Activated CD4-positive, alpha-beta memory T cell treated with anti-CD3 and anti-CD28 coated beads, Interleukin-2, amount 10 ng/mL, durations not matched to agents 7 days and 5 days (primary cell): ENCODE measurements at regions not wholly inside any gene's neighbourhood (a gene's known extent, or its start where the extent isn't known, plus 50 kb on each side); places are given as distances from the start of the nearest gene placed in this dataset.
"Not testable (repeated sequence)": the region's sequence is repeated elsewhere in the genome, so short reads cannot be mapped to it uniquely, and the experiment has no call there.

Source experiments
- CTCF ChIA-PET: fragments of 350-600 bp; sonication (Branson Sonifier 250); formaldehyde crosslinking; loops from one replicate; lab custom pipeline; 2021; ENCODE audit warnings: antibody characterized with exemption, inconsistent platforms; lab: Charles Lee
- POLR2A ChIA-PET: fragments of 350-600 bp; sonication (Branson Sonifier 250); formaldehyde crosslinking; loops from one replicate; lab custom pipeline; 2021; ENCODE audit warnings: antibody characterized with exemption; lab: Charles Lee
- DNase-seq: peaks from one replicate; pipeline ENCODE4 v3.0.0-alpha.2; 2020
- H3K27ac Mint-ChIP-seq: one replicate; pipeline ENCODE4 v1.8.0; 2021; ENCODE audit warnings: mild to moderate bottlenecking, mixed read lengths
- H3K27me3 Mint-ChIP-seq: one replicate; pipeline ENCODE4 v1.8.0; 2021; ENCODE audit warnings: mixed read lengths
- H3K36me3 Mint-ChIP-seq: one replicate; pipeline ENCODE4 v1.8.0; 2021; ENCODE audit warnings: low read depth, mixed read lengths
- H3K4me1 Mint-ChIP-seq: one replicate; pipeline ENCODE4 v1.8.0; 2021; ENCODE audit warnings: mixed read lengths
- H3K4me3 Mint-ChIP-seq: one replicate; pipeline ENCODE4 v1.8.0; 2021; ENCODE audit warnings: mild to moderate bottlenecking, mixed read lengths
- H3K9me3 Mint-ChIP-seq: one replicate; pipeline ENCODE4 v1.8.0; 2021; ENCODE audit warnings: mixed read lengths

DNA sequence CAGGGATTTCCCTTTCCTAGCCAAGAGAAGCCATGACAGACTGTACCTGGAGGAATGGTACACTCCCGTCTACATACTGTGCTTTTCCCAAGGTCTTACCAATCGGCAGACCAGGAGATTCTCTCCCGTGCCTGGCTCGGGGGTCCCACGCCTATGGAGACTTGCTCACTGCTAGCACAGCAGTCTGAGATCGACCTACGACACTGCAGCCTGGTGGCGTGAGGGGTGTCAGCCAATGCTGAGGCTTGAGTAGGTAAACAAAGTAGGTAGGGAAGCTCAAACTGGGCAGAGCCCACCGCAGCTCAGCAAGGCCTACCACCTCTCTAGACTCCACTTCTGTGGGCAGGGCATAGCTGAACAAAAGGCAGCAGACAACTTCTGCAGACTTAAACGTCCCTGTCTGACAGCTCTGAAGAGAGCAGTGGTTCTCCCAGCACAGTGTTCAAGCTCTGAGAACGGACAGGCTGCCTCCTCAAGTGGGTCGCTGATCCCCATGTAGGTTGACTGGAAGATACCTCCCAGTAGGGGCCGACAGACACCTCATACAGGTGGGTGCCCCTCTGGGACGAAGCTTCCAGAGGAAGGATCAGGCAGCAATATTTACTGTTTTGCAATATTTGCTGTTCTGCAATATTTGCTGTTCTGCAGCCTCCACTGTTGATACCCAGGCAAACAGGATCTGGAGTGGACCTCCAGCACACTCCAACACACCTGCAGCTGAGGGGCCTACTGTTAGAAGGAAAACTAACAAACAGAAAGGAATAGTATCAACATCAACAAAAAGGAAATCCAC lies 270.4 kb upstream of the TLE3 start:
- POLR2A ChIA-PET, H3K4me3 Mint-ChIP-seq, H3K36me3 Mint-ChIP-seq, DNase-seq, H3K4me1 Mint-ChIP-seq, H3K27ac Mint-ChIP-seq, H3K9me3 Mint-ChIP-seq, CTCF ChIA-PET: not testable (repeated sequence)
- peaks cover 50% of the 10 kb centered on the region for H3K27me3 Mint-ChIP-seq

DNA sequence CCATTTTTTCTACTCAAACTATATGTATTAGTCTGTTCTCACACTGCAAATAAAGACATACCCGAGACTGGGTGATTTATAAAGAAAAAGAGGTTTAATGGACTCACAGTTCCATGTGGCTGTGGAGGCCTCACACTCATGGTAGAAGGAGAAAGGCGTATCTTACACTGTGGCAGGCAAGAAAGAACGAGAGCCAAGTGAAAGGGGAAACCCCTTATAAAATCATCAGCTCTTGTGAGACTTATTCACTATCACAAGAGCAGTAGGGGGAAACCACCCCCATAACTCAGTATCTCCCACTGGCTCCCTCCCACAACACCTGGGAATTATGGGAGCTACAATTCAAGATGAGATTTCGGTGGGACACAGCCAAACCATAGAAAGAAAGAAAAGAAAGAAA lies 266.3 kb upstream of the TLE3 start:
- H3K36me3 Mint-ChIP-seq, DNase-seq, H3K9me3 Mint-ChIP-seq, POLR2A ChIA-PET, CTCF ChIA-PET, H3K4me1 Mint-ChIP-seq, H3K4me3 Mint-ChIP-seq, H3K27ac Mint-ChIP-seq: not testable (repeated sequence)
- peaks cover 25% of the 10 kb centered on the region for H3K27me3 Mint-ChIP-seq

DNA sequence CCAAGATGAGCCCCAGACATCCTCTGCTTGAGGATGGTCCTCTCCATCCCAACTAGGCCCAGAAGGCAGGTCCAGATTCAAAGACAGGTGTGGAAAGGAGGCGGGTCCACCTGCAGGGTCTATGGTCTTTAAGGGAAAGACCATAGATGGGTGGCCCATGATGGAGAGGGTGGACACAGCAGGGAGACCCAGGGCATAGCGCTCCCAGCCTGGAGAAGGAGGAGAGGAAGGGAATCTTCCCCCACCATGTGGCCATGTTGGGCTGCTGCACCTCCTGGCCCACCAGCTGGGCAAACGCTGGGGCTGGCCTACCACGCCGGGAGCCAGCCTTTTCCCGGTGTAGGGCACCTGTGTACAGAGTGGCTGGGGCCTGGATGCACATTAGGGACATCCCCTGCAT lies 265.2 kb upstream of the TLE3 start:
- DNase-seq: no peak
- H3K4me3 Mint-ChIP-seq: no peak overlapping the region
- H3K36me3 Mint-ChIP-seq: no peaks in the 10 kb centered on the region
- CTCF ChIA-PET: no interaction called here
- H3K27ac Mint-ChIP-seq: no peak overlapping the region
- no peaks in the 10 kb centered on the region for H3K4me1 Mint-ChIP-seq
- peaks cover 2% of the 10 kb centered on the region for H3K9me3 Mint-ChIP-seq
- POLR2A ChIA-PET: no interaction called here
- H3K27me3 Mint-ChIP-seq: peaks cover 18% of the 10 kb centered on the region

DNA sequence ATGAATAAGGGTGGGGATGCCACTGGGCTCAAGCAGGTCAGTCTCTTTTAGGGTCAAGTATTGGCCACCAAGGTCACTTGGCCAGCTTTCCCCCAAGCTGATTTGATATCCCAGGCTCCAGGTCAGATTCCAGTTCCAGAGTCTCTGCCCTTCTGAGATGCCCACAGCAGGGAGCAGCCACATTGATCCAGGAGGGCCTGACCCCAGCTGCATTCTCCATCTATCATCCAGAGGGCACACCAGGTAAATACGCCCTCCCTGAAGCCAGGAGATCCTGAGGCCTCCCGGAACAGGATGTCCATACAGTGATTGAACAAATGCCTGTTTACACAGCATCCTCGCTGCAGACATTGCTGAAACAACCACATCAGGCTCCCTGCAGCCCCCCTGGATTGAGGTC lies 264.6 kb upstream of the TLE3 start:
- peaks cover 18% of the 10 kb centered on the region for H3K27me3 Mint-ChIP-seq
- H3K4me1 Mint-ChIP-seq: no peaks in the 10 kb centered on the region
- CTCF ChIA-PET: no interaction called here
- H3K36me3 Mint-ChIP-seq: no peaks in the 10 kb centered on the region
- POLR2A ChIA-PET: no interaction called here
- no peak overlapping the region for H3K27ac Mint-ChIP-seq
- peaks cover 2% of the 10 kb centered on the region for H3K9me3 Mint-ChIP-seq
- no peak overlapping the region for H3K4me3 Mint-ChIP-seq
- DNase-seq: no peak

DNA sequence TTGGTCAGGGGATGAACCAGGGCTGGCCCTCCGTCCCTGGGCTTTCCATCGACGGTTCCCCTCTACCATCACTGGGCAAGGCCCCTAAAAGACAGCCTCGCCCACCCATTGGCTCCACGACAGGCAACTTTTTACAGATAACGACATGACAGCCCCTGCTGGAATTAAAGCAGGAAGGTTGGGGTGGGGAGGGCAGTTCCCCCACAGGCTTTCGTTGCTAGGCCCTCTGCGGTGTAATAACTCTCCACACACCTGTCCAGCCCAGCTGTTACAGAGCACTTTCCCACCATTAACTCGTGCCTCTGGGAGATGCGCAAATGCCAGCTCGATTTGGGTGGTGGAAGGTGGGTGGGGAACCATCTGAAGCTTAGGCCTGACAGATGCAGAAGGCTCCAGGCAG lies 264.2 kb upstream of the TLE3 start:
- H3K4me1 Mint-ChIP-seq: no peaks in the 10 kb centered on the region
- CTCF ChIA-PET: no interaction called here
- H3K36me3 Mint-ChIP-seq: no peaks in the 10 kb centered on the region
- peak; percentile 1 for DNase-seq
- H3K27ac Mint-ChIP-seq: no peak overlapping the region
- H3K9me3 Mint-ChIP-seq: peaks cover 2% of the 10 kb centered on the region
- POLR2A ChIA-PET: no interaction called here
- no peak overlapping the region for H3K4me3 Mint-ChIP-seq
- peaks cover 15% of the 10 kb centered on the region for H3K27me3 Mint-ChIP-seq

DNA sequence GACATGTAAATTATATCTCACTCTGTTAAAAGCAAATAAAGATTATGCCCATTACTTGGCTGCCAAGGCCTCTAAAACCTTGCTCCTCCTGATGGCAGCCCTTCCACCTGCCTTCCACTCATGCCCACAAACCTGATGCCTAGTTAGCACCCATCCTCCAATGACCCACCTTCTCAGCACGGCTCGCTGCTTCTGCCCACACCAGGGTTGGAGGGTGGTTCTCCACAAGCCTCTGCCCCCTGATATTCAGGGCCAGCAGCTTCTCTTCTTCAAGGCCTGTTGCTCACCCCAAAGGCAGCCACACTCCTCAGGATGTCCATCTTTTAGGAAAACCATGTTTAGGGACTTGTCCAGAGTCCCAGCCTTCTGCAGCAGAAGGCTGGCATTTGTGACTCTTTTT lies 263.4 kb upstream of the TLE3 start:
- Mint-ChIP-seq H3K27ac (no peak overlapping the region), H3K4me1 (no peaks in the 10 kb centered on the region), H3K9me3 (no peaks in the 10 kb centered on the region), H3K4me3 (no peak overlapping the region), H3K27me3 (peaks cover 9% of the 10 kb centered on the region), H3K36me3 (no peaks in the 10 kb centered on the region)
- ChIA-PET CTCF (no interaction called here), POLR2A (no interaction called here)
- no peak for DNase-seq

DNA sequence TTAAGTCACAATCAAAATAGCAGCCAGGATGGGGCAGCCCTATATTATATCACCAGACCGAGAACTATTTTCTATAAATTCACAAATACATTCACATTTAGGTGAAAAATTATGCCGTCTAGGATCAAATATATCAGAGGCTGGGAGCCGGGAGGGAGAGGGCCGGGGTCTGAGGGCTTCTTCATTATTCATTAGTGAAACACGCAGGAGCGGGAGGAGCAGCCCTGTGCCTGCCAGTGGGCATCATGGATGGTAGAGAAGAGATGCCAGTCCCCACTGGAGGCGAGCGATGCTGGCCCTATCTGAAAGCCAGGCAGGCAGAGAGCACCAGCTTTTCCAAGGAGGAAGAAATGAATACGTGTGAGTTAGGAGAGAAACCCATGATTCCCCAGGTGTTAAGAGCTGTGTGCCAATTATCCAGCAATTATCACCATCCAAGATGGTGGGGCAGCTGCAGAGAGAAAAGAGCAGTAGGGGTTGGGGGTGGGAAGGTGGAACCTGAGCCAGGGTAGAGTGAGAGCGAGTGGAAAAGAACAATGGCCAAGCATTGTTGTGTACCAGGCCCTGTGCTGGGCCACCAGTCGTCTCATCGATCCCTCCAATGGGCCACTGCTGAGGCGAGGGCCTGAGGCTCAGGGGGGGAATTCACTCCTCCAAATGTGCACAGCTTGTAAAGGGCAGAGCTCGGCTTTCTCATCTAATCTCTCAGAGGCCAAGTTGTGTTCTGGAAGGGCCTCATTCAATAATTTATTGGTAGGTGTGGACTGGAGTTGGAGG lies 261.3 kb upstream of the TLE3 start:
- POLR2A ChIA-PET: no interaction called here
- H3K9me3 Mint-ChIP-seq: no peaks in the 10 kb centered on the region
- DNase-seq: no peak
- no peaks in the 10 kb centered on the region for H3K36me3 Mint-ChIP-seq
- no peak overlapping the region for H3K27ac Mint-ChIP-seq
- peaks cover 2% of the 10 kb centered on the region for H3K27me3 Mint-ChIP-seq
- CTCF ChIA-PET: no interaction called here
- H3K4me3 Mint-ChIP-seq: no peak overlapping the region
- H3K4me1 Mint-ChIP-seq: no peaks in the 10 kb centered on the region

DNA sequence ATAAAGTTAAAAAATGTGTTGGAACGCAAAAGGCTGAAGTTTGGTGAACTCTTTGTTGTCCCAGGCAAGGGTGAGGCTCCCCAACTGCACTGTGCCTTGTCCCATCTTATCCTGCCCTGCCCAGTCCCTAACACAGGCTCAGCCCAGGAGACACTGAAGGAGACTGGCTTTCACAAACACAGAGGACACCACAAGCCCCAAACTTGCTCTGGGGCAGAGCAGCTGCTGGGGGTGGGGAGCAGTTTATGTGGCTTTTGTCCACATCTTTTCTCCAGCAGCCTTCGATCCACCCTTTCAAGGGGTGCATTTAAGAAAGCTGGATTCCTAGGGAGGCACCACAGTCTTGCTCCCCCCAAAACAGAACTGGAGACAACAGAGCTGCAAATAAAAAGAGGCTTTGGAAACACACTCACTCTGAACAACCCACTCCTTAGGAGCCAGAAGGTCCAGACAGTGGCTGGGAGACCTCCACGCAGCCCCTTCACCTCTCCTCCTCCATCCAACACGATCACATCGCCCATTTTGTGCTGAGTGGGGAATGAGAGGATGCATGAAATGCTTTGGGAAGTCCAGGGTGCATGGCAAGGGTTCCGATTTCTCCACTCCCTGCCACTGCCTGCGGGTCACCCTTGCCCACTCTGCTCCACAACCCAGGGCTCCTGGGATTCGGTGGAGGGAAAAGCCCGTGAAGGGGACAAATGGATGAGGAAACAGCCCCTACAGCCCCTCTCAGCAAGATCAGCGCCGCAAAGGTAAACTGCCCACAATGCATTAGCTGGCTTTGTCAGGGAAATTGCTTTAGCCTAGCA lies 260.5 kb upstream of the TLE3 start:
- H3K36me3 Mint-ChIP-seq: no peaks in the 10 kb centered on the region
- H3K27ac Mint-ChIP-seq: no peak overlapping the region
- ChIA-PET CTCF (no interaction called here), POLR2A (no interaction called here)
- no peak for DNase-seq
- no peak overlapping the region for H3K4me3 Mint-ChIP-seq
- no peaks in the 10 kb centered on the region for H3K9me3 Mint-ChIP-seq
- H3K4me1 Mint-ChIP-seq: no peaks in the 10 kb centered on the region
- H3K27me3 Mint-ChIP-seq: peaks cover under 1% of the 10 kb centered on the region

DNA sequence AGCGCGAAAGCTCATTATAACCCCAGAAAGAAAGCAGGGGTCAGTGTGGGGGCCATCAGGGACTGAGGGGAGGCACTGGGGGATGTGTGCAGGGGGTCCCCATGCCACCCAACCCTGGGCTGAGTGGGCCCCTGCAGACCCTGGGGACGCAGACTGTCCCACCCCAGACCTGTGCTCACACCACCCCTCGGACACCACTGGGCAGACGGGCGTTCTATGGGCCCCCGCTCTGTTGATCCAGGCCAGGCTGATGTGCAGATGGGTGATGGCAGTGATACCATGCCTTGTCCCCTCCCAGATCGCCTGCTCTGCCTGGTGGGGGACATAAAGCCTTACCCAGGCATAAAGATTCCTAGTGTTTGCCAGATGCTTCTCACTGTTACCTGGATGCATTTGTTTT lies 259.7 kb upstream of the TLE3 start:
- DNase-seq: no peak
- H3K4me3 Mint-ChIP-seq: no peak overlapping the region
- CTCF ChIA-PET: no interaction called here
- peaks cover 2% of the 10 kb centered on the region for H3K27me3 Mint-ChIP-seq
- POLR2A ChIA-PET: no interaction called here
- H3K36me3 Mint-ChIP-seq: no peaks in the 10 kb centered on the region
- H3K27ac Mint-ChIP-seq: no peak overlapping the region
- no peaks in the 10 kb centered on the region for H3K4me1 Mint-ChIP-seq
- no peaks in the 10 kb centered on the region for H3K9me3 Mint-ChIP-seq

DNA sequence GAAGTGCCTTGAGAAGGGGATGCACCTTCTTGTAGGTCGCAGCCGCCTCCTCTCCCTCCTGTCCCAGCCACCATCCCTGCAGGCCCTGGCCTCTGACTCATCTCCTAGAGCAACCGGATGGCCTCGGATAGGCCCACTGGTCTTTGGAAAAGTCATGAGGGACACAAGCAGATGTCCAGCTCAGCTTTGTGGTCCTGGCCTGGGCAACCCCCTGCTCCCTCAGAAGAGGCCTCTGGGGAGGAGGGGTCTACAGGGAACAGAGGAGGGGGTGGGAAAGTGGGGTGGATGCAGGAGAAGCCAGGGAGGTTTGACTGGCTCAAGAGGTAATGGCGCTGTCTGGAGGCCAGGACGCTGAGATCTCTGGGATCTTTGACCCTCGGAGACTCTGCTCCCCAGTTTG lies 259.2 kb upstream of the TLE3 start:
- POLR2A ChIA-PET: no interaction called here

DNA sequence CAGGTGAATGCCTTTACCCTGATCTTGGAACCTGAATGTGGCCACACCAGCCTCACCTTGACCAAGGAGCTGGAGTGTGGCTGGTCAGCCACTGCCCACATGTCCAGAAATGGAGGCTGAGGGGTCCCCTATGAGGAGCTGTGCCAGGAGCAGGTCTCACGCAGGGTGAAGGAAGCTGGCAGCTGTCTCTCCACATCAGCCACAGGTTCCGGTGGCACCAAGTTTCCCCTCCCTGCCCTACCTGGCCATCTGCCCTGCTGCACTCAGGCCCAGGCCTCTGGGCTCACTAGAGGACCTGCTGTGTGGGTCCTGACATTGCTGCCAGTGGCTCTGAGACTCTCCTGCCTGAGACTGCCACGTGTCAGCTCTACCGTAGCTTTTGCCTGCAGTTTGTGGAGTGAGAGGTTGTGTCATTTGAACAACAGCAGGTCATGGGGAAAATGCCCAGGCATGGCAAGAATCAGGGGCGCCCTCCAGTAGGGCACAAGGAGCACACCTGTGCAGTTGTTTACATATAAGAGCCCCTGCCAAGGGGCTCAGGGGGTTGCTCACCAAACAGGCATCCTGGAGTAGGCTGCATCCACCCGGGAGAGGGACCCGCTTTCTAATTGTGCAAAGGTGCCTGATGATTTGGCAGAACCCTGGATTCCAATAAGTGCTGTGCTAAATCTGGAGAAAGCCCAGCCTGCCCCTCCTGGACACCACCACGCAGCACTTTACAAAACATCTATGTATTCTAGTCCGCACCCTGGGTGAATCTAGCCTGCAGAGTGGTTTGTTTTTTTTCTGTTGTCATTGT lies 258.5 kb upstream of the TLE3 start:
- POLR2A ChIA-PET: no interaction called here
- no peak overlapping the region for H3K4me3 Mint-ChIP-seq
- DNase-seq: no peak
- CTCF ChIA-PET: no interaction called here
- peaks cover 9% of the 10 kb centered on the region for H3K27me3 Mint-ChIP-seq
- no peaks in the 10 kb centered on the region for H3K36me3 Mint-ChIP-seq
- no peaks in the 10 kb centered on the region for H3K9me3 Mint-ChIP-seq
- H3K27ac Mint-ChIP-seq: no peak overlapping the region
- no peaks in the 10 kb centered on the region for H3K4me1 Mint-ChIP-seq

More for the DNA sequence above, 259.2 kb upstream of the TLE3 start:
- Mint-ChIP-seq H3K9me3 (no peaks in the 10 kb centered on the region), H3K4me3 (no peak overlapping the region), H3K27ac (no peak overlapping the region), H3K4me1 (no peaks in the 10 kb centered on the region), H3K36me3 (no peaks in the 10 kb centered on the region), H3K27me3 (peaks cover 5% of the 10 kb centered on the region)
- CTCF ChIA-PET: no interaction called here
- DNase-seq: no peak

DNA sequence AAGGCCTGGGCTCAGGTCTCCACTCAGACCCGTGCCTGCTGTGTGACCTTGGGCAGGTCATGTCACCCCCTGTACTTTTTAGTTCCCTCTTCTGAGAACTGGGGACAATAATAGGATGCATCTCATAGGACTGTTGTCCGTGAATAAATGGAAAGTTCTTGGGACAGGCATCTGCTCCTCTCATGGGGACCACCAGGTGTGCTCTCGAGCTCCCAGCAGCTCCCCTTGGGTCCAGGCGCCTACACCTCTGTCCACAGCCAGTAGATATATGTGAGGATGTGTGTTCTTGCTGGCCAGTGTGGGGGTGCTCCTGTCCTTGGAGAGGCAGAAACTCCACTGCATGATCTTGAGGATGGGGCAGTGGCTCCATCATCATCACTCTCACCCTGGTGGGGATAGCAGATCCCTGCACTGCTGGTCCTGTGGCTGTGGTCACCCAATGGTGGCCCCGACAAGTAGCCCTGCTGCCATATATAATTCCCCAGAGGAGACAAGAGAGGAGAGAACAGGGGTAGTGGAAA lies 257.6 kb upstream of the TLE3 start:
- ChIA-PET POLR2A (no interaction called here), CTCF (no interaction called here)
- Mint-ChIP-seq H3K27ac (no peak overlapping the region), H3K9me3 (no peaks in the 10 kb centered on the region), H3K4me3 (no peak overlapping the region), H3K36me3 (no peaks in the 10 kb centered on the region), H3K4me1 (no peaks in the 10 kb centered on the region), H3K27me3 (peaks cover 9% of the 10 kb centered on the region)
- DNase-seq: no peak
